HepG2 (cell line): ENCODE measurements at regions not wholly inside any gene's neighbourhood (a gene's known extent, or its start where the extent isn't known, plus 50 kb on each side); places are given as distances from the start of the nearest gene placed in this dataset.

Experiments
- ARNT2 ChIP-seq: sonication (generic); formaldehyde crosslinking; IDR thresholded peaks from 2 replicates; pipeline ENCODE4 v1.8.0; 2022; ENCODE audit warnings: mild to moderate bottlenecking, low read depth, missing genetic modification reagents, moderate library complexity
- ELF4 ChIP-seq: sonication (generic); formaldehyde crosslinking; IDR thresholded peaks from 2 replicates; pipeline ENCODE4 v1.5.0; 2020; ENCODE audit warnings: missing genetic modification reagents, mild to moderate bottlenecking, moderate library complexity, borderline replicate concordance
- IKZF4 ChIP-seq: sonication (generic); formaldehyde crosslinking; IDR thresholded peaks from 2 replicates; pipeline ENCODE4 v1.5.1; 2020; ENCODE audit warnings: borderline replicate concordance, mild to moderate bottlenecking, low read depth, missing genetic modification reagents; ENCODE audit errors: not compliant biosample characterization
- KAT7 ChIP-seq: IDR thresholded peaks from 2 replicates; pipeline ENCODE4 v1.6.1; 2018; ENCODE audit warnings: borderline replicate concordance, missing compliant biosample characterization
- MEIS1 ChIP-seq: sonication (generic); formaldehyde crosslinking; IDR thresholded peaks from 2 replicates; pipeline ENCODE4 v1.9.0; 2021; ENCODE audit warnings: mild to moderate bottlenecking, missing genetic modification reagents, moderate library complexity, borderline replicate concordance
- MIER3 ChIP-seq: IDR thresholded peaks from 2 replicates; pipeline ENCODE4 v1.6.1; 2016; ENCODE audit warnings: missing compliant biosample characterization, borderline replicate concordance
- POLR2A ChIP-seq, 2 experiments: IDR thresholded peaks; 2 replicates each; pipeline ENCODE4 v1.6.1; 2011; ENCODE audit warnings: low read depth in 2 of 2, low read length in 2 of 2, mild to moderate bottlenecking in 1 of 2, moderate library complexity in 1 of 2; ENCODE audit not compliant: insufficient read depth in 1 of 2
- SRY ChIP-seq: sonication (generic); formaldehyde crosslinking; IDR thresholded peaks from 2 replicates; pipeline ENCODE4 v1.8.0; 2022; ENCODE audit warnings: mild to moderate bottlenecking, missing genetic modification reagents
- ZBTB49 ChIP-seq: sonication (generic); formaldehyde crosslinking; IDR thresholded peaks from 2 replicates; pipeline ENCODE4 v1.4.0; 2020; ENCODE audit warnings: missing genetic modification reagents, borderline replicate concordance
- ZNF567 ChIP-seq: sonication (generic); formaldehyde crosslinking; IDR thresholded peaks from 2 replicates; pipeline ENCODE4 v1.8.1; 2023; ENCODE audit warnings: mild to moderate bottlenecking, missing genetic modification reagents, borderline replicate concordance
- ZNF660 ChIP-seq: sonication (generic); formaldehyde crosslinking; IDR thresholded peaks from 2 replicates; pipeline ENCODE4 v1.5.1; 2020; ENCODE audit warnings: mild to moderate bottlenecking, low read depth, missing genetic modification reagents, borderline replicate concordance
- TF ChIP-seq, protein P1 (sequence below): IDR thresholded peaks from 2 replicates; pipeline ENCODE4 v1.6.1; 2012; ENCODE audit warnings: inconsistent platforms
- TF ChIP-seq, protein P2 (sequence below): sonication (generic); IDR thresholded peaks from 2 replicates; pipeline ENCODE4 v1.6.1; 2016; ENCODE audit warnings: low read depth, borderline replicate concordance
- TF ChIP-seq, protein P3 (sequence below): sonication (generic); formaldehyde crosslinking; IDR thresholded peaks from 2 replicates; pipeline ENCODE4 v1.4.0; 2020; ENCODE audit warnings: mild to moderate bottlenecking, missing genetic modification reagents

- no peak for TF ChIP-seq POLR2A (IDR thresholded peaks at IDR 0.05; ENCODE audit: insufficient read depth in 1 of 2, low read depth in 2 of 2, low read length in 2 of 2)
- TF ChIP-seq ARNT2 (CRISPR knock-in tag): no peak
- no peak for TF ChIP-seq ELF4 (CRISPR knock-in tag)
- no peak for TF ChIP-seq ZBTB49 (CRISPR knock-in tag)
- TF ChIP-seq, protein P1, sequence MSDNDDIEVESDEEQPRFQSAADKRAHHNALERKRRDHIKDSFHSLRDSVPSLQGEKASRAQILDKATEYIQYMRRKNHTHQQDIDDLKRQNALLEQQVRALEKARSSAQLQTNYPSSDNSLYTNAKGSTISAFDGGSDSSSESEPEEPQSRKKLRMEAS: no peak
- TF ChIP-seq MIER3 (CRISPR knock-in tag): no peak
- TF ChIP-seq, protein P2, sequence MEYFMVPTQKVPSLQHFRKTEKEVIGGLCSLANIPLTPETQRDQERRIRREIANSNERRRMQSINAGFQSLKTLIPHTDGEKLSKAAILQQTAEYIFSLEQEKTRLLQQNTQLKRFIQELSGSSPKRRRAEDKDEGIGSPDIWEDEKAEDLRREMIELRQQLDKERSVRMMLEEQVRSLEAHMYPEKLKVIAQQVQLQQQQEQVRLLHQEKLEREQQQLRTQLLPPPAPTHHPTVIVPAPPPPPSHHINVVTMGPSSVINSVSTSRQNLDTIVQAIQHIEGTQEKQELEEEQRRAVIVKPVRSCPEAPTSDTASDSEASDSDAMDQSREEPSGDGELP: no peak
- no peak for TF ChIP-seq ZNF660 (CRISPR knock-in tag)
- TF ChIP-seq MEIS1 (CRISPR knock-in tag): no peak
- no peak for TF ChIP-seq KAT7 (CRISPR knock-in tag)
- no peak for TF ChIP-seq SRY (CRISPR knock-in tag)
- TF ChIP-seq, protein P3, sequence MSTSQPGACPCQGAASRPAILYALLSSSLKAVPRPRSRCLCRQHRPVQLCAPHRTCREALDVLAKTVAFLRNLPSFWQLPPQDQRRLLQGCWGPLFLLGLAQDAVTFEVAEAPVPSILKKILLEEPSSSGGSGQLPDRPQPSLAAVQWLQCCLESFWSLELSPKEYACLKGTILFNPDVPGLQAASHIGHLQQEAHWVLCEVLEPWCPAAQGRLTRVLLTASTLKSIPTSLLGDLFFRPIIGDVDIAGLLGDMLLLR (CRISPR knock-in tag): no peak
- TF ChIP-seq IKZF4 (CRISPR knock-in tag): no peak
- no peak for TF ChIP-seq ZNF567 (CRISPR knock-in tag)
Observed at GRCh38 chr10:84049645-84050011, 89.7 kb upstream of the GHITM start.
